DOHH2 (cell line): ENCODE measurements at regions not wholly inside any gene's neighbourhood (a gene's known extent, or its start where the extent isn't known, plus 50 kb on each side); places are given as distances from the start of the nearest gene placed in this dataset.

Experiments used
- CTCF ChIP-seq: fragments of 200-600 bp; sonication (generic); IDR thresholded peaks from one replicate; pipeline ENCODE4 v1.5.1; 2014; ENCODE audit warnings: antibody characterized with exemption, mild to moderate bottlenecking, low read depth, low read length; ENCODE audit not compliant: poor library complexity, severe bottlenecking
- EZH2phosphoT487 ChIP-seq: fragments of 200-600 bp; sonication (generic); IDR thresholded peaks from 2 replicates; pipeline ENCODE4 v1.6.1; 2017; ENCODE audit warnings: borderline replicate concordance, mild to moderate bottlenecking, antibody characterized with exemption, low read length, moderate library complexity, mixed read lengths

GRCh38 chr18:25786758-25787157, 303.7 kb downstream of the SS18 start:
- TF ChIP-seq CTCF (no peak), EZH2phosphoT487 (no peak)
